A673 (cell line): ENCODE measurements at regions not wholly inside any gene's neighbourhood (a gene's known extent, or its start where the extent isn't known, plus 50 kb on each side); places are given as distances from the start of the nearest gene placed in this dataset.

ENCODE experiments used
- BruUV-seq: library from RNA; stranded (reverse); fragments of 400-500 nt; replicated peaks from 2 replicates; lab custom pipeline; 2021; lab: Mats Ljungman, UMichigan
- CTCF ChIA-PET: fragments of 300-600 bp; sonication (Branson Sonifier 250); formaldehyde crosslinking; loops from one replicate; lab custom pipeline; 2022; ENCODE audit warnings: antibody characterized with exemption; lab: Charles Lee
- POLR2A ChIA-PET: fragments of 300-600 bp; sonication (Branson Sonifier 250); formaldehyde crosslinking; loops from one replicate; lab custom pipeline; 2022; ENCODE audit warnings: antibody characterized with exemption; ENCODE audit not compliant: low non-redundant PET; lab: Charles Lee
- DNase-seq: peaks from one replicate; pipeline ENCODE4 v3.0.0-alpha.2; 2015; ENCODE audit warnings: low spot score
- H3K27ac ChIP-seq: fragments of 200-600 bp; sonication (generic); 2 replicates; pipeline ENCODE4 v1.5.1; 2016; ENCODE audit warnings: mixed run types, low read depth, mild to moderate bottlenecking, mixed read lengths, antibody characterized with exemption, low read length; ENCODE audit not compliant: poor library complexity, severe bottlenecking
- H3K27me3 ChIP-seq: fragments of 200-600 bp; sonication (generic); replicated peaks from 2 replicates; pipeline ENCODE4 v1.6.1; 2017; ENCODE audit warnings: mixed run types, low read depth, mild to moderate bottlenecking, mixed read lengths, antibody characterized with exemption, low read length; ENCODE audit not compliant: insufficient read depth, poor library complexity
- H3K36me3 ChIP-seq: fragments of 200-600 bp; sonication (generic); 2 replicates; pipeline ENCODE4 v1.6.1; 2016; ENCODE audit warnings: mixed run types, mild to moderate bottlenecking, mixed read lengths, antibody characterized with exemption, low read length; ENCODE audit not compliant: insufficient read depth, poor library complexity, severe bottlenecking
- H3K4me1 ChIP-seq: fragments of 200-600 bp; sonication (generic); 2 replicates; pipeline ENCODE4 v1.6.1; 2017; ENCODE audit warnings: mixed run types, mild to moderate bottlenecking, mixed read lengths, antibody characterized with exemption, low read length; ENCODE audit not compliant: insufficient read depth, poor library complexity, severe bottlenecking
- H3K4me3 ChIP-seq: fragments of 200-600 bp; sonication (generic); 2 replicates; pipeline ENCODE4 v1.5.1; 2016; ENCODE audit warnings: low read depth, mixed run types, mild to moderate bottlenecking, mixed read lengths, low read length; ENCODE audit not compliant: poor library complexity, severe bottlenecking
- H3K9me3 ChIP-seq: fragments of 200-600 bp; sonication (generic); 2 replicates; pipeline ENCODE4 v1.6.1; 2016; ENCODE audit warnings: mixed run types, low read depth, mild to moderate bottlenecking, mixed read lengths, antibody characterized with exemption, low read length; ENCODE audit not compliant: poor library complexity, severe bottlenecking
- CTCF ChIP-seq: fragments of 300-800, 200-600 bp; sonication (generic); conservative IDR thresholded peaks from 2 replicates; pipeline ENCODE4 v1.5.1; 2017; ENCODE audit warnings: low read depth, mild to moderate bottlenecking, antibody characterized with exemption, low read length, moderate library complexity, mixed read lengths
- EZH2 ChIP-seq: fragments of 200-600 bp; sonication (generic); IDR thresholded peaks from 2 replicates; pipeline ENCODE4 v1.6.1; 2017; ENCODE audit warnings: borderline replicate concordance, low read depth, mild to moderate bottlenecking, mixed read lengths, antibody characterized with exemption, low read length; ENCODE audit not compliant: poor library complexity, severe bottlenecking
- intact Hi-C: fragments of 100-400 bp; cut with micrococcal nuclease; formaldehyde crosslinking; loops from one replicate; pipeline ENCODE4 v1.10.0; 2022; ENCODE audit not compliant: unreplicated experiment

- ChIA-PET POLR2A (no interaction called here), CTCF (no interaction called here)
- no peaks in the 10 kb centered on the region for H3K9me3 ChIP-seq
- TF ChIP-seq EZH2: no peak
- no peak for TF ChIP-seq CTCF
- no TSS peak for BruUV-seq
- DNase-seq: no peak
- no peaks in the 10 kb centered on the region for H3K36me3 ChIP-seq
- H3K4me3 ChIP-seq: no peak overlapping the region
- intact Hi-C loops: no loop called here
- H3K27ac ChIP-seq: no peak overlapping the region
- no peaks in the 10 kb centered on the region for H3K27me3 ChIP-seq
- no peaks in the 10 kb centered on the region for H3K4me1 ChIP-seq
These were observed 323.0 kb upstream of the BOD1L1 start for GRCh38 chr4:13950491-13950890.

- Histone ChIP-seq H3K27ac (no peak overlapping the region), H3K36me3 (no peaks in the 10 kb centered on the region), H3K4me3 (no peak overlapping the region), H3K27me3 (no peaks in the 10 kb centered on the region), H3K9me3 (no peaks in the 10 kb centered on the region), H3K4me1 (peaks cover 4% of the 10 kb centered on the region)
- TF ChIP-seq EZH2 (no peak), CTCF (no peak)
- intact Hi-C loops: no loop called here
- ChIA-PET POLR2A (no interaction called here), CTCF (no interaction called here)
- no TSS peak for BruUV-seq
- DNase-seq: no peak
These were observed 325.6 kb upstream of the BOD1L1 start for GRCh38 chr4:13953083-13953482.

GRCh38 chr4:13955551-13955950 is 328.0 kb upstream of the BOD1L1 start:
- H3K9me3 ChIP-seq: no peaks in the 10 kb centered on the region
- intact Hi-C loops: no loop called here
- no peaks in the 10 kb centered on the region for H3K36me3 ChIP-seq
- BruUV-seq: no TSS peak
- H3K27me3 ChIP-seq: no peaks in the 10 kb centered on the region
- peaks cover 9% of the 10 kb centered on the region for H3K4me1 ChIP-seq
- DNase-seq: no peak
- no peak overlapping the region for H3K4me3 ChIP-seq
- POLR2A ChIA-PET: no interaction called here
- H3K27ac ChIP-seq: no peak overlapping the region
- CTCF ChIA-PET: no interaction called here
- no peak for TF ChIP-seq EZH2
- no peak for TF ChIP-seq CTCF
